Osteoblast (primary cell): ENCODE measurements at regions not wholly inside any gene's neighbourhood (a gene's known extent, or its start where the extent isn't known, plus 50 kb on each side); places are given as distances from the start of the nearest gene placed in this dataset.

Experiments used
- DNase-seq: peaks from one replicate; pipeline ENCODE4 v3.0.0; 2011; ENCODE audit warnings: low spot score, mixed read lengths; ENCODE audit not compliant: insufficient read length; ENCODE audit errors: missing footprints
- H2AFZ ChIP-seq: 2 replicates; pipeline ENCODE4 v1.6.0; 2011; ENCODE audit warnings: mild to moderate bottlenecking, low read length
- H3K27ac ChIP-seq: 2 replicates; pipeline ENCODE4 v1.5.1; 2011; ENCODE audit warnings: mild to moderate bottlenecking, low read depth, low read length, moderate library complexity
- H3K27me3 ChIP-seq: 2 replicates; pipeline ENCODE4 v1.6.0; 2012; ENCODE audit warnings: mild to moderate bottlenecking, control low read depth, inconsistent platforms, low read length, moderate library complexity; ENCODE audit not compliant: insufficient read depth
- H3K36me3 ChIP-seq: 2 replicates; pipeline ENCODE4 v1.5.1; 2011; ENCODE audit warnings: mild to moderate bottlenecking, low read length, control low read depth, moderate library complexity; ENCODE audit not compliant: insufficient read depth
- H3K4me1 ChIP-seq: 2 replicates; pipeline ENCODE4 v1.5.1; 2011; ENCODE audit warnings: mild to moderate bottlenecking, low read length, control low read depth, moderate library complexity; ENCODE audit not compliant: insufficient read depth
- H3K4me2 ChIP-seq: 2 replicates; pipeline ENCODE4 v1.6.0; 2011; ENCODE audit warnings: mild to moderate bottlenecking, low read length; ENCODE audit not compliant: insufficient read depth
- H3K4me3 ChIP-seq: fragments of 200-600 bp; sonication (generic); 3 replicates; pipeline ENCODE4 v1.5.1; 2012; ENCODE audit warnings: mild to moderate bottlenecking, low read length, inconsistent platforms; ENCODE audit not compliant: insufficient read depth
- H3K79me2 ChIP-seq: 2 replicates; pipeline ENCODE4 v1.6.0; 2012; ENCODE audit warnings: mild to moderate bottlenecking, low read length, control low read depth, inconsistent platforms; ENCODE audit not compliant: insufficient read depth
- H3K9me3 ChIP-seq: 2 replicates; pipeline ENCODE4 v1.5.1; 2011; ENCODE audit warnings: low read depth, low read length, control low read depth
- H4K20me1 ChIP-seq: 2 replicates; pipeline ENCODE4 v1.6.0; 2012; ENCODE audit warnings: mild to moderate bottlenecking, low read length, control low read depth; ENCODE audit not compliant: insufficient read depth
- TF ChIP-seq, protein P1 (sequence below): IDR thresholded peaks from 2 replicates; pipeline ENCODE4 v1.5.1; 2011; ENCODE audit warnings: mild to moderate bottlenecking, low read depth, low read length, moderate library complexity; ENCODE audit errors: extremely low read depth

DNA sequence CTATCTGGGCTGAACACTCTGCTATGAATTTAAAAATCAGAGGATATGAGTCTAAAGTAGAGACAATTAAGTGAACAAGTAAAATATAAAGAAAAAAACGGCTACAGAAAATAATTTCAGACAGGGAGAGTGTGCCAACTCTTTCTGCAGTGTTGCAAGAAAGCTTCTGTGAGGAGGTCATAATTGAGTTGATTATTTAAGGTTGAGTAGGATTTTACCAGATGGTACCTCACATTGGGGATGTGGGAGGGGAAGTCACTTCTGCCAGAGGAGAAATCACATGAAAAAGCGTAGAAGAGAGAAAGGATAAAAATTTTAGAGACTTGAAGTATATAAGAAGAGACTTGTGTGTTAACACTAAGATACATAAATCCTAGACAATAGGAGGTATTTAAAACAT lies 238.0 kb upstream of the NCAM2 start:
- Histone ChIP-seq H3K27ac (no peak overlapping the region), H3K4me3 (no peak overlapping the region), H3K9me3 (no peaks in the 10 kb centered on the region), H3K36me3 (no peaks in the 10 kb centered on the region), H3K79me2 (no peaks in the 10 kb centered on the region), H2AFZ (no peak overlapping the region), H3K4me1 (no peaks in the 10 kb centered on the region), H3K4me2 (no peak overlapping the region), H4K20me1 (no peaks in the 10 kb centered on the region), H3K27me3 (no peaks in the 10 kb centered on the region)
- TF ChIP-seq, protein P1, sequence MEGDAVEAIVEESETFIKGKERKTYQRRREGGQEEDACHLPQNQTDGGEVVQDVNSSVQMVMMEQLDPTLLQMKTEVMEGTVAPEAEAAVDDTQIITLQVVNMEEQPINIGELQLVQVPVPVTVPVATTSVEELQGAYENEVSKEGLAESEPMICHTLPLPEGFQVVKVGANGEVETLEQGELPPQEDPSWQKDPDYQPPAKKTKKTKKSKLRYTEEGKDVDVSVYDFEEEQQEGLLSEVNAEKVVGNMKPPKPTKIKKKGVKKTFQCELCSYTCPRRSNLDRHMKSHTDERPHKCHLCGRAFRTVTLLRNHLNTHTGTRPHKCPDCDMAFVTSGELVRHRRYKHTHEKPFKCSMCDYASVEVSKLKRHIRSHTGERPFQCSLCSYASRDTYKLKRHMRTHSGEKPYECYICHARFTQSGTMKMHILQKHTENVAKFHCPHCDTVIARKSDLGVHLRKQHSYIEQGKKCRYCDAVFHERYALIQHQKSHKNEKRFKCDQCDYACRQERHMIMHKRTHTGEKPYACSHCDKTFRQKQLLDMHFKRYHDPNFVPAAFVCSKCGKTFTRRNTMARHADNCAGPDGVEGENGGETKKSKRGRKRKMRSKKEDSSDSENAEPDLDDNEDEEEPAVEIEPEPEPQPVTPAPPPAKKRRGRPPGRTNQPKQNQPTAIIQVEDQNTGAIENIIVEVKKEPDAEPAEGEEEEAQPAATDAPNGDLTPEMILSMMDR, result no peak
- DNase-seq, result no peak

DNA sequence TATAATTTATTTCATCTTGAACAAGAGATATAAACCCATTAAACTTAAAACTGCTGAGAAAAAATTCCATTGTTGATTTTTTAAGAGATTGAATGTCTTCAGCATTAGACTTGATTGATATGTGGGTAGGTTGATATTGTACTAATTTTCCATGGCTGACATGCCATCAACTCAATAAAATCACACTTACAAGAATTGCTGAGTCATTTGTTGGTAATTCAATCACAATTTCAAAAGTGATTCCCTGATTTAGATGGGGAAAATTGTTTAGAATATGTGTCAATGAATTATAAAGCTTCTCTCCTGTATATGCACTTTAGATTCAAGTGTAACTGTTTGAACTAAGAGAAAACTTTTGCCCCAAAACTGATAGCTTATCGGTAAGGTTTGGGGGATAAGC lies 223.5 kb upstream of the NCAM2 start:
- DNase-seq, result no peak
- no peak overlapping the region for H3K4me2 ChIP-seq
- TF ChIP-seq, protein P1, result no peak
- H3K36me3 ChIP-seq, result no peaks in the 10 kb centered on the region
- H4K20me1 ChIP-seq, result no peaks in the 10 kb centered on the region
- no peaks in the 10 kb centered on the region for H3K79me2 ChIP-seq
- H3K4me3 ChIP-seq, result no peak overlapping the region
- no peak overlapping the region for H3K27ac ChIP-seq
- no peaks in the 10 kb centered on the region for H3K9me3 ChIP-seq
- no peaks in the 10 kb centered on the region for H3K27me3 ChIP-seq
- no peaks in the 10 kb centered on the region for H3K4me1 ChIP-seq
- H2AFZ ChIP-seq, result no peak overlapping the region

DNA sequence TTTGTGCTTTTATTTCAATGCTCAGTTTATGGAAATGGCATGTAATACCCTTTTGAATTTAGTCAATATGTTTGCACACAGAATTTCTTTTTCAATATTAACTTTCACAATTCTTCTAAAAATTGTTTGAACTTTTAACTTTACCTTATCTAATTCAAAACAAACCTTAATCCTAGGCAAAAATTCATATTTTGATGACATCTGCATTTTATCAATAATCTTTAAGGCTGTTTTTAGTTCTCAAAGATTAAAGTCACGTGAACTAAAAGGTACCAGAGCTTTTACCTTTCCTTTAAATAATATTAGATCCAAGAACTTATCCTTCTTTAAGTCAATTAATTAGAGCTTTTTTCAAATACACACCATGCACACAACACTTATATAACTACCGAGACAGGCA lies 218.9 kb upstream of the NCAM2 start:
- H3K27me3 ChIP-seq, result no peaks in the 10 kb centered on the region
- H3K4me3 ChIP-seq, result no peak overlapping the region
- no peaks in the 10 kb centered on the region for H3K36me3 ChIP-seq
- H3K4me2 ChIP-seq, result no peak overlapping the region
- no peak for DNase-seq
- no peaks in the 10 kb centered on the region for H3K9me3 ChIP-seq
- no peak overlapping the region for H3K27ac ChIP-seq
- H2AFZ ChIP-seq, result no peak overlapping the region
- no peaks in the 10 kb centered on the region for H4K20me1 ChIP-seq
- TF ChIP-seq, protein P1, result no peak
- no peaks in the 10 kb centered on the region for H3K79me2 ChIP-seq
- H3K4me1 ChIP-seq, result no peaks in the 10 kb centered on the region

DNA sequence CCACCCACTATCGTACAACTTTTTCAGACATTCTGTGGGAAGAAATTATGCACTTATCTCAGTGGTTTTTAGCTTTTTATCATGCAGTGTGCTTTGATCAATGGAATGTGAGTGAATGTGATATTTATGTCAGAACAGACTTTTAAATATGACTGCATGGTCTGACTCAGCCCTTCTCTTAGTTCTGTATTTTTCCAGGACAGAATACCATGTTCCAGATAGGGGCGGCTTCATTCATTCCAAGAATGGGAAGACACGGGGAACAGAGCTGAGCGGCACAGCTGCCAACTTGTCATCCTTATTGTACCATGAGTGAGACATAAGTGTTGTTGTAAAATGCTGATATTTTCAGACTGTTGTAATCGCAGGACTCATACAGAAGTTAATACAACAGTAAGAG lies 214.6 kb upstream of the NCAM2 start:
- TF ChIP-seq, protein P1, result no peak
- Histone ChIP-seq H3K9me3 (no peaks in the 10 kb centered on the region), H3K79me2 (no peaks in the 10 kb centered on the region), H3K36me3 (no peaks in the 10 kb centered on the region), H3K4me2 (no peak overlapping the region), H2AFZ (no peak overlapping the region), H3K27ac (no peak overlapping the region), H4K20me1 (no peaks in the 10 kb centered on the region), H3K27me3 (no peaks in the 10 kb centered on the region), H3K4me3 (no peak overlapping the region), H3K4me1 (no peaks in the 10 kb centered on the region)
- no peak for DNase-seq
